Activated CD4-positive, alpha-beta T cell treated with anti-CD3 and anti-CD28 coated beads, Interleukin-2, amount 10 ng/mL, durations not matched to agents 24 days and 14 days (primary cell): ENCODE measurements at regions not wholly inside any gene's neighbourhood (a gene's known extent, or its start where the extent isn't known, plus 50 kb on each side); places are given as distances from the start of the nearest gene placed in this dataset.
"Not testable (repeated sequence)": the region's sequence is repeated elsewhere in the genome, so short reads cannot be mapped to it uniquely, and the experiment has no call there.

ENCODE experiments used
- DNase-seq: peaks from one replicate; pipeline ENCODE4 v3.0.0; 2022
- H3K27ac Mint-ChIP-seq: one replicate; pipeline ENCODE4 v1.8.0; 2022; ENCODE audit warnings: mild to moderate bottlenecking, mixed read lengths
- H3K27me3 Mint-ChIP-seq: one replicate; pipeline ENCODE4 v1.8.0; 2022; ENCODE audit warnings: mixed read lengths
- H3K36me3 Mint-ChIP-seq: one replicate; pipeline ENCODE4 v1.8.0; 2022; ENCODE audit warnings: low read depth, mild to moderate bottlenecking, mixed read lengths
- H3K4me1 Mint-ChIP-seq: one replicate; pipeline ENCODE4 v1.8.0; 2021; ENCODE audit warnings: mixed read lengths
- H3K4me3 Mint-ChIP-seq: one replicate; pipeline ENCODE4 v1.8.0; 2022; ENCODE audit warnings: mild to moderate bottlenecking, moderate library complexity, mixed read lengths
- H3K9me3 Mint-ChIP-seq: one replicate; pipeline ENCODE4 v1.8.0; 2021; ENCODE audit warnings: mixed read lengths
- intact Hi-C: fragments of 100-400 bp; cut with micrococcal nuclease; formaldehyde crosslinking; loops from one replicate; pipeline ENCODE4 v1.15.1; 2023

- Mint-ChIP-seq H3K4me3 (no peak overlapping the region), H3K4me1 (no peaks in the 10 kb centered on the region)
- intact Hi-C loops, result no loop called here
These were observed 233.6 kb downstream of the SLITRK6 start for GRCh38 chr13:85565652-85566051.

GRCh38 chr13:85564598-85564997, 234.6 kb downstream of the SLITRK6 start:
- Mint-ChIP-seq H3K4me3 (no peak overlapping the region), H3K27ac (no peak overlapping the region)
- intact Hi-C loops, result no loop called here

More at GRCh38 chr13:85565652-85566051, 233.6 kb downstream of the SLITRK6 start:
- Mint-ChIP-seq H3K27me3 (no peaks in the 10 kb centered on the region), H3K36me3 (no peaks in the 10 kb centered on the region), H3K9me3 (no peaks in the 10 kb centered on the region), H3K27ac (no peak overlapping the region)
- DNase-seq, result no peak

GRCh38 chr13:85562282-85562681, 236.9 kb downstream of the SLITRK6 start:
- H3K4me1 Mint-ChIP-seq, result no peaks in the 10 kb centered on the region
- no peaks in the 10 kb centered on the region for H3K27me3 Mint-ChIP-seq
- no peaks in the 10 kb centered on the region for H3K36me3 Mint-ChIP-seq
- no peak for DNase-seq
- H3K27ac Mint-ChIP-seq, result no peak overlapping the region
- intact Hi-C loops, result no loop called here
- no peak overlapping the region for H3K4me3 Mint-ChIP-seq
- no peaks in the 10 kb centered on the region for H3K9me3 Mint-ChIP-seq

More at GRCh38 chr13:85564598-85564997, 234.6 kb downstream of the SLITRK6 start:
- H3K4me1 Mint-ChIP-seq, result no peaks in the 10 kb centered on the region
- no peaks in the 10 kb centered on the region for H3K36me3 Mint-ChIP-seq
- no peaks in the 10 kb centered on the region for H3K27me3 Mint-ChIP-seq
- no peaks in the 10 kb centered on the region for H3K9me3 Mint-ChIP-seq
- no peak for DNase-seq

- intact Hi-C loops, result no loop called here
- Mint-ChIP-seq H3K9me3 (no peaks in the 10 kb centered on the region), H3K4me1 (no peaks in the 10 kb centered on the region), H3K36me3 (no peaks in the 10 kb centered on the region), H3K27me3 (no peaks in the 10 kb centered on the region), H3K27ac (no peak overlapping the region), H3K4me3 (no peak overlapping the region)
- DNase-seq, result no peak
These were observed 241.3 kb downstream of the SLITRK6 start for GRCh38 chr13:85557691-85558467.

GRCh38 chr13:85551012-85551411, 248.2 kb downstream of the SLITRK6 start:
- intact Hi-C loops, result no loop called here
- no peaks in the 10 kb centered on the region for H3K36me3 Mint-ChIP-seq
- H3K9me3 Mint-ChIP-seq, result peaks cover 8% of the 10 kb centered on the region
- no peaks in the 10 kb centered on the region for H3K27me3 Mint-ChIP-seq
- no peak for DNase-seq
- no peak overlapping the region for H3K4me3 Mint-ChIP-seq
- H3K4me1 Mint-ChIP-seq, result no peaks in the 10 kb centered on the region
- H3K27ac Mint-ChIP-seq, result no peak overlapping the region

GRCh38 chr13:85549819-85550218, 249.4 kb downstream of the SLITRK6 start:
- Mint-ChIP-seq H3K27ac (no peak overlapping the region), H3K9me3 (peaks cover 8% of the 10 kb centered on the region), H3K4me3 (no peak overlapping the region), H3K36me3 (no peaks in the 10 kb centered on the region), H3K27me3 (no peaks in the 10 kb centered on the region), H3K4me1 (no peaks in the 10 kb centered on the region)
- intact Hi-C loops, result no loop called here
- DNase-seq, result no peak

- H3K9me3 Mint-ChIP-seq, H3K4me3 Mint-ChIP-seq, H3K36me3 Mint-ChIP-seq, intact Hi-C loops, H3K4me1 Mint-ChIP-seq, DNase-seq, H3K27ac Mint-ChIP-seq, H3K27me3 Mint-ChIP-seq: not testable (repeated sequence)
These were observed 250.4 kb downstream of the SLITRK6 start for GRCh38 chr13:85548845-85549244.

GRCh38 chr13:85545771-85546170, 253.4 kb downstream of the SLITRK6 start:
- no peak for DNase-seq
- H3K27ac Mint-ChIP-seq, result no peak overlapping the region
- peaks cover 8% of the 10 kb centered on the region for H3K9me3 Mint-ChIP-seq
- H3K4me1 Mint-ChIP-seq, result peaks cover 5% of the 10 kb centered on the region
- no peak overlapping the region for H3K4me3 Mint-ChIP-seq
- no peaks in the 10 kb centered on the region for H3K27me3 Mint-ChIP-seq
- intact Hi-C loops, result no loop called here
- H3K36me3 Mint-ChIP-seq, result no peaks in the 10 kb centered on the region

- Mint-ChIP-seq H3K4me3 (no peak overlapping the region), H3K27me3 (no peaks in the 10 kb centered on the region), H3K27ac (no peak overlapping the region), H3K36me3 (no peaks in the 10 kb centered on the region), H3K9me3 (peaks cover 8% of the 10 kb centered on the region), H3K4me1 (peaks cover 5% of the 10 kb centered on the region)
- intact Hi-C loops, result no loop called here
- no peak for DNase-seq
These were observed 254.5 kb downstream of the SLITRK6 start for GRCh38 chr13:85544756-85545155.

- H3K9me3 Mint-ChIP-seq, result no peaks in the 10 kb centered on the region
- peaks cover 5% of the 10 kb centered on the region for H3K4me1 Mint-ChIP-seq
- H3K4me3 Mint-ChIP-seq, result no peak overlapping the region
- H3K27me3 Mint-ChIP-seq, result no peaks in the 10 kb centered on the region
- no peaks in the 10 kb centered on the region for H3K36me3 Mint-ChIP-seq
- intact Hi-C loops, result no loop called here
- no peak overlapping the region for H3K27ac Mint-ChIP-seq
- DNase-seq, result no peak
These were observed 256.1 kb downstream of the SLITRK6 start for GRCh38 chr13:85543144-85543543.

GRCh38 chr13:85541476-85541875, 257.7 kb downstream of the SLITRK6 start:
- Mint-ChIP-seq H3K4me3 (no peak overlapping the region), H3K27me3 (no peaks in the 10 kb centered on the region), H3K9me3 (no peaks in the 10 kb centered on the region), H3K27ac (no peak overlapping the region), H3K4me1 (peaks cover 5% of the 10 kb centered on the region), H3K36me3 (no peaks in the 10 kb centered on the region)
- DNase-seq, result peak; percentile 56
- intact Hi-C loops, result no loop called here

- H3K36me3 Mint-ChIP-seq, result no peaks in the 10 kb centered on the region
- no peaks in the 10 kb centered on the region for H3K9me3 Mint-ChIP-seq
- intact Hi-C loops, result no loop called here
- peaks cover 5% of the 10 kb centered on the region for H3K4me1 Mint-ChIP-seq
- no peak overlapping the region for H3K4me3 Mint-ChIP-seq
- no peak overlapping the region for H3K27ac Mint-ChIP-seq
- no peaks in the 10 kb centered on the region for H3K27me3 Mint-ChIP-seq
- no peak for DNase-seq
These were observed 260.3 kb downstream of the SLITRK6 start for GRCh38 chr13:85538957-85539356.

- no peak for DNase-seq
- no peaks in the 10 kb centered on the region for H3K36me3 Mint-ChIP-seq
- no peaks in the 10 kb centered on the region for H3K27me3 Mint-ChIP-seq
- H3K9me3 Mint-ChIP-seq, result no peaks in the 10 kb centered on the region
- intact Hi-C loops, result no loop called here
- H3K4me3 Mint-ChIP-seq, result no peak overlapping the region
- peaks cover 5% of the 10 kb centered on the region for H3K4me1 Mint-ChIP-seq
- H3K27ac Mint-ChIP-seq, result no peak overlapping the region
These were observed 261.6 kb downstream of the SLITRK6 start for GRCh38 chr13:85537601-85538000.

- Mint-ChIP-seq H3K9me3 (no peaks in the 10 kb centered on the region), H3K36me3 (no peaks in the 10 kb centered on the region), H3K4me3 (no peak overlapping the region), H3K27ac (no peak overlapping the region), H3K4me1 (peaks cover 5% of the 10 kb centered on the region), H3K27me3 (no peaks in the 10 kb centered on the region)
- DNase-seq, result no peak
- intact Hi-C loops, result no loop called here
These were observed 262.5 kb downstream of the SLITRK6 start for GRCh38 chr13:85536706-85537105.
